SIG-M5 treated with dmso at 0.1 percent for 504 hours (cell line): ENCODE measurements at regions not wholly inside any gene's neighbourhood (a gene's known extent, or its start where the extent isn't known, plus 50 kb on each side); places are given as distances from the start of the nearest gene placed in this dataset.

ENCODE experiments used
- DNase-seq: peaks from one replicate; lab custom pipeline; 2025; ENCODE audit not compliant: unreplicated experiment; lab: John Stamatoyannopoulos, UW

DNA sequence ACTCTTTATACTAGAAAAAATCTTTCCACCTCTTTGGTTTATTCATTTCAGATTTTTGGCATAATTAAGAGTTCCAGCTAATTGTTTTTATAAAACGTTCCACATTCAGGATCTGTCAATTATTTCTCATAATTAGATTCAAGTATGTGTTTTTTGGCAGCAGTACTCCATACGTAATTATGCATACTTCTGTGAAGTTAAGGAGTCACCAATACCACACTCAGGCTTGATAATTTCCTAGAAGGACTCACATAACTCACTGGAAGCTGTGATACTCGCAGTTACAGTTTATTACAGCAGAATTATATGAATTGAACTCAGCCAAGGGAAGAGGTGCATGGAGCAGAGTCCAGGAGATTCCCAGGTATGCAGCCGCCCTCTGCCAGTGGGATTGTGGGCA, 290.5 kb upstream of the AKR1E2 start:
- no peak for DNase-seq

DNA sequence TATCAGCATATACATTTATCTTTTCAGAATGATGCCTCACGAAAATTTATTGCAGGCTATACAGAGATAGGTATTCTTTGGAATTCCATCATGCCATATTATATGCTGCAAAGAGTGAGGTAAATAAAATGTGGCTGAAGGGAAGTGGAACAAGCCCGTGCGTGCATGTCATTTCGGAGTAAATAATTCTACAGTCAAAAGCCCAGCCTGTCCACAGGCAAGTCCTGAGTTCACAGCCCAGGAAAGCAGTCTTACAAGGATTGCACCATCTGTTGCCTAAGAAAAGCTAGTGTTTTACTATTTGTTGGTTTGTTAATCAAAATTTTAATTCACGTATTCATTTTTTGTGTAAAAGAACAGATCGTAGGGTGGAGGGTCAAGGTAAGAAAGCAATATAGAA, 292.4 kb upstream of the AKR1E2 start:
- no peak for DNase-seq

DNA sequence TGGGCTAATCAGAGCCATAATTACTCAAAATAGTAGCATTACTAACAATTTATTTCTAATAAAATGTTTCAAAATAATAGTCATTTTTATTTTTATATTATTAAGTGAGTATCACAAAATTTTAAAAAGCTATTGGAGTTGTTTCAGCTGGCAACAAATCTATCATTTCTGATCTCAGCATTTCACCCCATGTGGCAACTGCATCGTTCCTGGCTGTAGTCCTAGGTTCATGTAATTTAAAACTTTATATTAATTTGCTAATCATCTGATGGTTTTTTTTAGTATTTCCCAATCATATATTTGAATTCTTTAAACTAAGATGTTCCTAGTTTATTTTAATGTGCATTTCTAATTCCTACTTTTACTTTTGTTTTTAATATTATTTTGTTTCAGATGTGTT, 293.0 kb upstream of the AKR1E2 start:
- no peak for DNase-seq

DNA sequence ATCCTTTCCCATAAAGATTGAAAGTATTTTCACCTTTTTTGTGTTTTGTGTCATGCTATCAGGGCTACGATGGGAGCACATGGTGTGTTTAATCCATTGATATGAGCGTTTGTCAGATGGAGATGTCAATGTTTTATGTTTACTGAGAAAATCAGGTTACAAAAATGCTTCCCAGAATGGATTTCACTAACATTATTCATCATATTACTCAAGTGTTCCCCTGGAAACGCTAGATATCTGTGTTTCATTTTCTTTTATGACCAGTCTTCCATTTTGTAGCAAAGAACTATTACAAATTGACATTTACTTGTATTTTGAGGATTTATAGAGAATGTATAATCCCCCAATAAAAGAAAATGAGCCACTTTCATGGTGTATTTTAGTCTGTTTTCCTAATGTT, 293.5 kb upstream of the AKR1E2 start:
- DNase-seq: no peak

DNA sequence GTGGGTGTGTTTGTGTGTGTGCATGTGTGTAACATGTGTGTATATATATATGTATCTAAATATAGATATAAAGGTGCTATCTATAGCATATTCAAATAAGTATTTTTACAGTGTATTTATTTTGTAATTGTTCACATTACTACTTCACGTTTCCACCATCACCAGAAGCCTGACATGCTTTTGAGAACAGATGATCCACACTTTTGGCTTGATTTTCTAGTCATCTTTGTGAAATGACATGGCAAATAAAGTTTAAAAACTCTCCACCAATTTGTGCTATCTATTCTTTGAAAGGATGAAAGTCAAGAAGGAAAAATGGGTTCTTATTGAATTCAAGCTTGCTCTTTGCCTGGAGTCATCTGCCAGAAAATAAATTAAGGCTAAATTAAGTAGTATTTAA, 294.0 kb upstream of the AKR1E2 start:
- no peak for DNase-seq

DNA sequence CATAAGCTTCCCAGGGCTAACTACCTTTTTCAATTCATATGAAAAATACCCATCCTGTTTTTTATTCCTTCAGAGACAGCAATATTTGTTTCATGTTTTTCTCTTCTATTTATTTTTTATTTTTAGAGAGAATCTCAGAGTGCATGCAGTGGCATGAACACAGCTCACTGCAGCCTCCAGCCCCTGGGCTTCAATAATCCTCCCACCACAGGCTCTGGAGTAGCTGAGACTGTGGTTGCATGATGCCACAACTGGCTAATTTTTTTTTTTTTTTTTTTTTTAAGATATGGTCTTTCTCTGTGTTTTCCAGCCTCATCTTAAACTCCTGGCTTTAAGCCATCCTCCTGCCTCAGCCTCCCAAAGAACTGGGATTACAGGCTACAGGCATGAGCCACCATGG, 296.7 kb upstream of the AKR1E2 start:
- no peak for DNase-seq

DNA sequence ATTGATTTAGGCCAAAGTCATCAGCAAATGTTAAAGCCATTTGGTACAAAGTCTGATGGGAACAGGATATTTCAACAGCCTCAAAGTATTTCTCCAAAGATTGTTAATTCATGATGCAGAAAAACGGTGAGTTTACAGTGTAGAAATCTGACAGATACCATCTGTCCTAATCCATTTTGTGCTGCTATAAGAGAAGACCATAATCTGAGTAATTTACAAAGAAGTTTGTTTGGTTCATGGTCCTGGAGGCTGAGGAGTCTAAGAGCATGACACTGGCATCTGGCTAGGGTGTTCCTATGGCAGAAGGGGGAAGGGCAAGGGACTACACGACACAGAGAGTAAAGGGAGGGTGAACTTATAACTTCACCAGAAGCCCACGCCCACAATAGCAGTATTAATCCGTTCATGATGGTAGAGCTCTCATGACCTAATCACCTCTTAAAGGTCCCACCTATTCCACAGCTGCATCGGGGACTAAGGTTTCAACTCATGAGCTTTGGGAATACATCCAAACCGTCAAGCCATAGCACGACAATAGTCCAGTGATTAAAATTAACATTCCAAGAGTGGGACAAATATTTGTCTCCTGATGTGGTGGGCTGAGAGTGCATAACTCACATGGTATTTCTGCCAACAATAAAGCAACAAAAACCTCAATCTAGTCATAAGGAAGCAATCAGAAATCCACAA, 298.6 kb upstream of the AKR1E2 start:
- DNase-seq: no peak

DNA sequence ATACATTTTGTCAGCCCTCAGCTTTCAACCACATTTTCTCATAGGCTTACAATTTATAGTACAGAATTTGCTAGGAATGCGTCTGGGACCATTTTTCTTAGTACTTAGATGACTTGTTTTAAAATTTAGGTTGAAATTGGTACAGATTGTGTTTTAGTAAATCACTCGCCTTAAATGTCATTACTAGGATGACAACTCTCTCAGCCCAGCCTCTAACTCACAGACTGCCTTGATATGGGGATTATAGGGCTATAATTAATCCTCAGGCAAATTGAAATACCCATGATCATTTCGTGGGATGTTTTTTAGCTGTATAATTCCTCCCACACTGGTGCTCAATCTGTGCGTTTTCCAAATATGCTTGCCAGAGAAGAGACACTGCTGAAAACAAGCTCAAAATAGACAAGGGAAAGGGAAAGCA, 299.7 kb upstream of the AKR1E2 start:
- no peak for DNase-seq

DNA sequence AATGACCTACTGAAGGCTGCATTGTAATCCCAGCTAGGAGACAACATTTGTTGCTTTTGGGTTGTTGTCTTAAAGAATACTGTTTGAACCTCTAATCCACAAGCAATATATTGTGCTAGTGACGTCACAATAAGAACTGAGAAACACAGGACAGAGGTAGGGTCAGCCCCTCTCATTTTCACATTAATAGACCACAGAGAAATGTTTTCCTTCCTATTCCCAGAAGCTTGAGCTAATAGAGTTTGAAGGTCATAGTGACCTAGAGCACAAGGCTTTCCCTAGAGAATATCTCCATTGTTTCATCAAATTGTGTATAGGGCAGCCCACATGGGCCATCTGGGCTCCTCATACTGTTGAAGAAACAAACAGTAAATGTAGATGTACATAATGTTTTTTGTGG, 300.9 kb upstream of the AKR1E2 start:
- DNase-seq: no peak

DNA sequence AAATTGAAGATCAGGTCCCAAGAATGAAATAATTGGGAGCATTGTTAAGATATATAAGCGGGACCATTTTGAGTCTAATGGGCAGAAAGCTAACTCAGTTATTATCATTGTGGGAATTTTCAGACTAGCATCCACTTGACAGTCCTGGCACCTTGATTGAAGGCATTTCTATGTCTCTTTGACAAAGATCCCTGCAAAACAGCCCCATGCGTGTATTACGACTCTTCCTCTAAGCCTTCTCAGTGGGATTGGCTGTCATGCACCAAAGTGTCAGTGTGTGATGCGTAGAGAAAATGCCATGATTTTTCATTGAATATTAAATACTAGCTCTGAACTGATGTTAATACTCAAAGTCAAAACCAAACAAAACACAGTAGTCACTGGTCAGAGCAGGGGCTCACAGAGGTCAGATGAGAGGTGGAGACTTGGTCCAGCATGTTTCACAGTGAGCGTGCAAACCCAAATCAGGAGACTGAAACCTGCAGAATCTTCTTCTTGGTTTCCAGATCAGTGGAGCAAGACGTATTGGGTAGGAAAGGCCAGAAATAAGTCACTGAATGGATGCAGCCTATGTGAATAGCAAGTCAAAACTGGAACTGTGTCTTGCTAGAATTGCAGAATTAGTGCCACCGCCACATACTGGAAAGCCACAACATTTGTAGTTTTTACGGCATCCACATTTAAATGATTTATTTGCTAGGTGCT, 303.6 kb upstream of the AKR1E2 start:
- DNase-seq: no peak

DNA sequence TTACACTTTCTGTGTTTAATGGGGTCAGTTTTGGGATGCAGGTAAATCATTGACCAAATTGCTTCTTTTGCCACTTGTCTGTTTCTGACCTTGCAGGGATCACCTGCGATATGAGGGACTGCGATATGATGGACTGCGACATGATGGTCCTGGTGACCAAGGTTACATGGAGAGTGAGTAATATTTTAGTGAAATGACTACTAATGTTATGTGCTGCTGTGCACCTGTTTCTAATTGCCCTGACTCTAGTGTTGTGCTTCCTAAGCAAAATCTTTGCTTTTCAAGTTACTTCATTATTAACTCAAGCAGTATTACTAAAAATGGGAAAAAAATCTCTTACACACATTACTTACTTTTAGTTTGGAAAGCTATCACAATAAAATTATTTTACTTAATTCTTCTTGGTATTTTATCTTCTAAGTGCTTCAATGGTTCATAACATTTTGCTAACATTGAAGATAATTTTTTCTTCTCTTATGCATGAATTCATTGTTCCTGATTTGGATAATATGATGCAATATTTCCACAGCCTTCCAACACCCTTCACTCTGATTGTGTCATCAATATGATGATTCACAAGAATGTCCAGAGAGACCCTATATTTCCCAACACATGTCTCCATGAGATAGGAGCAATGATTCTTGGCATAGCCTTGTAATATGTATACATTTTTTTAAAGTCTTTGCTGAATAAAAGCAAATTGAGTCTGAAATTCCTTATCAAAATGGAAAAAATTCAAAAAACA, 306.2 kb upstream of the AKR1E2 start:
- peak; percentile 57 for DNase-seq

DNA sequence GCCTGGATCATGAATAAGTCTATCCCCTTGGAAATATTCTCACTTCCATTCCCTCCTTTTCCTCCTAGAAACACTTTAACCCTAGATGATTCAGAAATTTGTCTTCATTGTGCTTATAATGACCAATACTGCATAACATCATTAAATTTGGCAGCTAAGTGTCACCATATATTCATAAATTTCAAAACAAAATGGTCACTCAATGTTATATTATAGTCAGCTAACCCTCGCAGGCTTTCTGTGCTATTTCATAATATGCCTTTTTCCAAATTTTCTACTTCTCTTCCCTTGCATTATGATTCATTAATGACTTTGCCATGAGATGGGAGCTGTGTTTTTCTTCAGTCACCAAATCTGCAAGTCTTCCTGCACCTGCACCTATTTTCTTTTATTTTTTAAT, 308.3 kb upstream of the AKR1E2 start:
- no peak for DNase-seq

DNA sequence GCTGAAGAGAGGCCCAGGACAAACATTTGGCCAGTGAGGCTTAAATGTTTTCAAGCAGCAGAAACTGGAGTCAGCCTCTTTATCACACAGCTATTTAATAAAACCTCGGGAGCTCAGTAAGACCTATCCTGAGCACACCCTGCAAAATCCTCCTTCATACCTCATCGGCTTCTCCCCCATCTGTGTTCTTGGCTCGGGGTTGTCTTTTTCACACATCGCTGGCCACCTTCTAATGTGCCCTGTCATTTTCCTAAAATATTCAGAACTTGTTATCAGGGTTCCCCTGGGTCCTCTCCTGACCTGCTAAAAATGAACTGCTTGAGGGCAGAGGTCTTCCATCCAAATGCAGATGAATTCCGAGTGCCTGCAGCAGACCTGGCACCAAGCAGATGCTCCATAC, 310.3 kb upstream of the AKR1E2 start:
- DNase-seq: no peak

DNA sequence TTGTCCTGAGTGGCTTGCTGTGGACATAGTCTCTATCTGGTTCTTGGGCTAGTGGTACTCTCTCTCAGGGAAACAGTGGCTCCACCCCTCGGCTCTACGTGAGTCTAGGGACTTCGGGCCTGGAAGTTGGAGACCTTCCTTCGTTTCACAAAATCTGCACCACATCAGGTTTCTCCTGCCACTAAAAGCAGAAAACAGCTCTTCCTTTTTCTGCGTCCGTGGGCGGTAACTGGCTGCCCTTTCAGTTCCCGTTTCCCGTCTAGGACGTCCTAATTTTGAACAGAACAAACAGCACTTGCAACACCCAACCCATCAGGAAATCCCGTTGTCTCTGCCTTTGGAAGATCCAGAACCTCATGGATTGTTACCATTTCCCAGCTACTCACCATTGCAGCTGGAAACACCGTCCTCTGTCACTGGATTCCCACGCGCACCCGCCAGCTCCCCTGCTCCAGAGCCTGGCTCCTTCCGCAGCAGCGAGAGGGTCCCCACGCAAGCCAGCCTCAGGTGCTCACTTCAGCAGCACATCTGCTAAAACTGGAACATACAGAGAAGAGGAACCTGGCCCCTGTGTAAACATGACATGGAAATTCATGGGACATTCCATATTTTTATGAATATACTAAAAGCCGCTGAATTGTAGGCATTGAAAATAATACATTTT, 311.4 kb upstream of the AKR1E2 start:
- DNase-seq: peak; percentile 80

DNA sequence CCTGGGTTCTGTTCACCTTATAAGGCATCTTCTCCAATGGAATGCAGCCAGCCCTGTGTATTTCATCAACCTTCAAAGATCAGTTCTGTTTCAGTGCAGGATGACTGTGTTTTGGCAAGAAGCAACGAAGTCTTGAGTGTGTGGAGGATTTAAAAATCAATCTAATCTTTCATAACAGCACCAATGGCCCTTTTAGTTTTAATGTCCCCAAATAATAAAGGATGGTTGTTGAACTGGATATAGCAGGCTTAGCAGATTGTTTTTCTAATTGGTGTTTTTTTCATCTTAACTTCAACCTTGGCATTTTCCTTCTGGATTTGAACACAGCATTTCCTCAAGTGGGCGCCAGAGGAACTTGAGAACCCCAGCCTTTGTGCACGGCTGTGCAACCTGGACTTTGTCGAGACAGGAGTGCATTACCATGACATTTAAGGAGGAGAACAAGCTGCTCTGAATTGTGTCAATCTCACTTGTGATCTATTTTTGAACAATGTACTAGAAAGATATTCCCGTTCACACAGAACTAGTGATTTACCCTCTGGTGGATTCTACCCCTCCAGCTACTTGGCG, 313.3 kb upstream of the AKR1E2 start:
- DNase-seq: peak; percentile 40

DNA sequence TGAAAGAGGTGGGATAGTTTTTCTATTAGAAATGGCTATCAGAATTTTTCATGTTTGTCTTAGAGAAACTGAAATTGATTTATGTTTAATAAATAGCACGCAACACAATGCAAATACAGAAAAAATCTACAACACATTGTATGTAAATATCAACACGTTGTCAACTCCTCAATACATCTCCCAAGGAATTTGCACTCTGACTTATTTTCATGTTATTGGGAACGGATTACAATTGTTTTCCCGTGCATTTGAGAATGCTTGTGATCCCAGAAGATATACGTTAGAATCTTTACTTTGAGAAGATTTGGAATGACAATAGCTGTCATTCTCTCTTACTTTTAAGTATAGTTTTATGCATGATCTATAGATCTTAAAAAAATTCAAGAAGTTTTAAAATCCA, 313.8 kb upstream of the AKR1E2 start:
- no peak for DNase-seq

DNA sequence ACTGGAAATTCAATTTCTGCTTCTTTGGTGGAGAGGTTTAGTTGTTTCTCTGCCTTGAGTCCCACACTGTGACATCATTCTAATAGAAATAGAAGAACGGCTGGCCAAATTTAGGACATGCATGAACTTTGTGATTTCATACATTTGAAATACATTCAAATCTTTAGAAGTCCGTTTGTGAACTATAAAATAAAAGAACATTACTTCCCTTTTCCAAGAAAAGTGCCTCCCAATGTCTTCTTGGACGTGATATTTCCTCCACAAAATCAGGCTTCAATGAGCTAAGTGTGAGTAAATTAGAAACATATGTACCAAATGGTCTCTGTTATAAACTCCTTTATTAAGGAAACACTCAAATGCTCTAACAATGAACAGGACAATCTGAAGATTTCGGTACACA, 314.5 kb upstream of the AKR1E2 start:
- no peak for DNase-seq

DNA sequence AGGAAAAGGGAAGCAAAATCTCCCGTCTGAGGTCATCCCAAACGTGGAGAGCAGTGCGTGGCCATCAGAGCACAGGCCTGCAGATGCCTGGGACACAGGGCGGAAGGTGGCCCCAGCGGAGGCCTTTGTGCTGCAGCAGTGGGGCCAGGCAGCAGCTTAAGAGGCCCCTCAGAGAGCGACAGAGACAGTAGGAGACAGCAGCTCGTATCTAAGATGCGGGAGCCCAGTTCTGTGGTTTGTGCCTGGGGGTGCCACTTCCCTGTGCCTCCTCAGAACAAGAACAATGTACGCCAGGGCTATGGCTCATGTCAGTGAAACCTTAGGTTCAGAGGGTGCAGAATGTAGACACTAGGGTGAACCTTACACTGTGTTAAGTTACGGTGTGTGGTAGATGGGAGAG, 316.6 kb upstream of the AKR1E2 start:
- DNase-seq: no peak

DNA sequence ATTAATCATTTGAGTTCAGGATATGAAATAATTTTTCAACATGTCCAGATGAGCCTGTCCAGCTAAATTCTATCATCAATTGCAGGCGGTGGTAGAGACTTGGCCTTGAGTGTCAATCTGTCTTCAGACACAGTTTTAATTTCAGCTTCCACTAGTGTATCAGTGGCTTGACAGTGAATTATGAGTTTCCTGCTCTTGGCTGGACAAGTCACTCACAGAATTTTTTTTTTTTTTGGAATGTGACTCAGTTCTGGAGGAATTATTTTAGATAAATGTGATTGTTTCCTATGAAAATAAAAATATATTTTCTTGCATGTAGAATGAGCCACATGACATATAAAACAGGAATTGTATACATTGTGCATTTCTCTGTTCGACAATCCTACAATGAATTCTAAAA, 319.9 kb upstream of the AKR1E2 start:
- no peak for DNase-seq

DNA sequence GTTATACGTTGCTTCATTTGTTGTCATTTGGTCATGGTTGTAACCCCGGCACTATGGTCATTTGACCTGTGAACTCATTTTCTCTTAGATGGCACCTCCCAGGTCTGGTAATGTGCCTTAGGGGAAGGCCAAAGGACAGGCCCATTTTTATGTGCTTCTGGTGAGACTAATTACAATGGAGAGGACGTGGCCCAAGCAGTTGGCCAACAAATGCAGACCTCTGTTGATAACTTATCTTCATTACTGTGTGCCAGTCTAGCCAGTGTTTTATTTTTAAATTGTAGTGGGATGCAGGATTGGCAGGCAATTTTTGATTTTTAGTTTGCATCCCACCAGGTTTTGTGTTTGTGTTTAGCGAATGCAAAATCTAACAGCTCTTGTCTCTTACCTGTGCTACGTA, 321.5 kb upstream of the AKR1E2 start:
- DNase-seq: no peak

DNA sequence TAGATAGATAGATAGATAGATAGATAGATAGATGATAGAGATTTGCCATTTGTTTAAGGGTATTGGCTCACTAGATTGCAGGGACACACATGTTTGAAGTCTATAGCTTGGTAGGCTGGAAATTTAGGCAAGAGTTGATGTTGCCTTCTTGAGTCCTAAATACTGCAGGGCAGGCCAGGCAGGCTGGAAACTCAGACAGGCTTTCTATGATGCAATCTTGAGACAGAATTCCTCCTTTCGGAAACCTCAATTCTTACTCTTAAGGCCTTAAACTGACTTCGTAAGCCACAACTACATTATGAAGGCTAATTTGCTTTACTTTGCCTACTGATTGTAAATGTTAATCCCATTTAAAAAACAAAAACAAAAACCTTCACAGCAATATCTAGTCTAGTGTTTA, 322.9 kb upstream of the AKR1E2 start:
- DNase-seq: no peak
